ENCODE measurements at regions not wholly inside any gene's neighbourhood (a gene's known extent, or its start where the extent isn't known, plus 50 kb on each side); places are given as distances from the start of the nearest gene placed in this dataset.

DNA sequence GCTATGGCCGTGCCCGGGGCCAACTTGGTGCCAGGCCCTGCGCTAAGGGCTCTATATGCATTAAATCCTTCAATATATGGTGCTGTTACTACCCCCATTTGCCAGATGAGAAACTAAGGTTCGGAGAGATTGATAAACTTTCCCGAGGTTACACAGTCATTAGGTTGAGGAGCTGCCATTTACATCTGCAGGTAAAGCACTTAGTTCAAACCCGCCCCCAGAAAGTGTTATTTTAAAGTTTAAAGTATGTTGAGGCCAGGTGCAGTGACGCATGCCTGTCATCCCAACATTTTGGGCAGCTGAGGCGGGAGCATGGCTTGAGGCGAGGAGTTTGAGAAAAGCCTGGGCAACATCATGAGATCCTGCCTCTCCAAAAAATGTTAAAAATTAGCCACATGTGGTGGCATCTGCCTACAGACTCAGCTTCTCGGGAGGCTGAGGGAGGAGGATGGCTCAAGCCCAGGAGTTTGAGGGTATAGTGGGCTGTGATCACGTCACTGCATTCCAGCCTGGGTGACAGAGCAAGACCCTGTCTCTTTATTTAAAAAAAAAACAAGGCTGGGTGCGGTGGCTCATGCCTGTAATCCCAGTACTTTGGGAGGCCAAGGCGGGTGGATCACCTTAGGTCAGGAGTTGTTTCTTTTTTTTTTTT lies 264.7 kb downstream of the PARN start:
- H3K4me3 ChIP-seq (replicated peaks; ENCODE audit: insufficient read depth, low read length) = no peak overlapping the region
- DNase-seq (ENCODE audit: low read depth in 1 of 2, low spot score in 1 of 2) = no peak
- H3K27me3 ChIP-seq (ENCODE audit: insufficient read depth, poor library complexity, severe bottlenecking) = no peaks in the 10 kb centered on the region
- no peak overlapping the region for H3K27ac ChIP-seq (replicated peaks)
- TF ChIP-seq POLR2AphosphoS5 (IDR thresholded peaks at IDR 0.05; ENCODE audit: low read depth) (no peak), GABPA (IDR thresholded peaks at IDR 0.05; ENCODE audit: low read depth) (no peak), SPI1 (IDR thresholded peaks at IDR 0.05; ENCODE audit: borderline replicate concordance, low read depth) (no peak)
- TF ChIP-seq, protein P1, sequence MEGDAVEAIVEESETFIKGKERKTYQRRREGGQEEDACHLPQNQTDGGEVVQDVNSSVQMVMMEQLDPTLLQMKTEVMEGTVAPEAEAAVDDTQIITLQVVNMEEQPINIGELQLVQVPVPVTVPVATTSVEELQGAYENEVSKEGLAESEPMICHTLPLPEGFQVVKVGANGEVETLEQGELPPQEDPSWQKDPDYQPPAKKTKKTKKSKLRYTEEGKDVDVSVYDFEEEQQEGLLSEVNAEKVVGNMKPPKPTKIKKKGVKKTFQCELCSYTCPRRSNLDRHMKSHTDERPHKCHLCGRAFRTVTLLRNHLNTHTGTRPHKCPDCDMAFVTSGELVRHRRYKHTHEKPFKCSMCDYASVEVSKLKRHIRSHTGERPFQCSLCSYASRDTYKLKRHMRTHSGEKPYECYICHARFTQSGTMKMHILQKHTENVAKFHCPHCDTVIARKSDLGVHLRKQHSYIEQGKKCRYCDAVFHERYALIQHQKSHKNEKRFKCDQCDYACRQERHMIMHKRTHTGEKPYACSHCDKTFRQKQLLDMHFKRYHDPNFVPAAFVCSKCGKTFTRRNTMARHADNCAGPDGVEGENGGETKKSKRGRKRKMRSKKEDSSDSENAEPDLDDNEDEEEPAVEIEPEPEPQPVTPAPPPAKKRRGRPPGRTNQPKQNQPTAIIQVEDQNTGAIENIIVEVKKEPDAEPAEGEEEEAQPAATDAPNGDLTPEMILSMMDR (IDR thresholded peaks at IDR 0.05; ENCODE audit: insufficient read depth, low read length) = no peak
- TF ChIP-seq, protein P2, sequence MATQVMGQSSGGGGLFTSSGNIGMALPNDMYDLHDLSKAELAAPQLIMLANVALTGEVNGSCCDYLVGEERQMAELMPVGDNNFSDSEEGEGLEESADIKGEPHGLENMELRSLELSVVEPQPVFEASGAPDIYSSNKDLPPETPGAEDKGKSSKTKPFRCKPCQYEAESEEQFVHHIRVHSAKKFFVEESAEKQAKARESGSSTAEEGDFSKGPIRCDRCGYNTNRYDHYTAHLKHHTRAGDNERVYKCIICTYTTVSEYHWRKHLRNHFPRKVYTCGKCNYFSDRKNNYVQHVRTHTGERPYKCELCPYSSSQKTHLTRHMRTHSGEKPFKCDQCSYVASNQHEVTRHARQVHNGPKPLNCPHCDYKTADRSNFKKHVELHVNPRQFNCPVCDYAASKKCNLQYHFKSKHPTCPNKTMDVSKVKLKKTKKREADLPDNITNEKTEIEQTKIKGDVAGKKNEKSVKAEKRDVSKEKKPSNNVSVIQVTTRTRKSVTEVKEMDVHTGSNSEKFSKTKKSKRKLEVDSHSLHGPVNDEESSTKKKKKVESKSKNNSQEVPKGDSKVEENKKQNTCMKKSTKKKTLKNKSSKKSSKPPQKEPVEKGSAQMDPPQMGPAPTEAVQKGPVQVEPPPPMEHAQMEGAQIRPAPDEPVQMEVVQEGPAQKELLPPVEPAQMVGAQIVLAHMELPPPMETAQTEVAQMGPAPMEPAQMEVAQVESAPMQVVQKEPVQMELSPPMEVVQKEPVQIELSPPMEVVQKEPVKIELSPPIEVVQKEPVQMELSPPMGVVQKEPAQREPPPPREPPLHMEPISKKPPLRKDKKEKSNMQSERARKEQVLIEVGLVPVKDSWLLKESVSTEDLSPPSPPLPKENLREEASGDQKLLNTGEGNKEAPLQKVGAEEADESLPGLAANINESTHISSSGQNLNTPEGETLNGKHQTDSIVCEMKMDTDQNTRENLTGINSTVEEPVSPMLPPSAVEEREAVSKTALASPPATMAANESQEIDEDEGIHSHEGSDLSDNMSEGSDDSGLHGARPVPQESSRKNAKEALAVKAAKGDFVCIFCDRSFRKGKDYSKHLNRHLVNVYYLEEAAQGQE (IDR thresholded peaks at IDR 0.05; ENCODE audit: insufficient replicate concordance, low read depth) = no peak

DNA sequence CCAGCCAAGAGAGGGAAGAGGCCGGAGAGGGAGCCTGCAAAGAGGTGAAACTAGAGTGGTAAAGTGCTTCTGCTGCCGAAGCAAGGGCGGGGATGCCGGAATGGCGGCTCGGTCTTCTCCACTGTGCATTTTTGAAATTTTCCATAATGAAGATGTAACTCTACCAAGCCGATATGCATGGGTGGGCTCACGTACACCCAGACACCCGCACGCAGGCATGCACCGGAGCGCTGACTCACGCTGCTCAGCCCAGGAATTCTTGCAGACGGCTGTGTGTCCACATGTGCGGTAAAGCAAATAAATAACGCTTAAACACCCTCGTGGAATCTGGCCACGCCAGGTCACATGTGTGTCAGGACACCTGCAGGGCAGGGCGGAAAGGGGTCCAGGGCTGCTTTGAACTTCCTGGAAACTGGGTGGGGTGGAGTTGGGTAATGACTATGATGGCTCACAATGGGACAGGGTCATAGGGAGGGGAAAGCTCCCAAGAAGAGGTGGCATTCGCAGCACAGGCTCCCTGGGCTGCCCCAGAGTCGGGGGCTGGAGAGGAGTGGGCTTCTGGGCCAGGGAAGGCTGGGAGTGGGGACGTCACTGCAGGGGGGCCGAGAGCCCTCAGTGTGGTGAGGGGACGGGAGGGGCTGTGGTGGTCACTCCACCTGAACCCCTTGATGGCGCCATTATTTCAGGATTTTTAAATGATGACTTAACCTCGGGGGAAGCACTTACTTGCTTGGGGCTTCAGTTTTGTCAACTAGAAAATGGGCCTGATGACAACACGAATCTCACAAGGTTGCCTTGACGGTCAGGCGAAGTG lies 265.5 kb downstream of the PARN start:
- TF ChIP-seq SPI1 (IDR thresholded peaks at IDR 0.05; ENCODE audit: borderline replicate concordance, low read depth) (no peak), POLR2AphosphoS5 (IDR thresholded peaks at IDR 0.05; ENCODE audit: low read depth) (no peak), GABPA (IDR thresholded peaks at IDR 0.05; ENCODE audit: low read depth) (no peak)
- TF ChIP-seq, protein P2 (IDR thresholded peaks at IDR 0.05; ENCODE audit: insufficient replicate concordance, low read depth) = no peak
- TF ChIP-seq, protein P1 (IDR thresholded peaks at IDR 0.05; ENCODE audit: insufficient read depth, low read length) = no peak
- Histone ChIP-seq H3K27ac (replicated peaks) (no peak overlapping the region), H3K4me3 (replicated peaks; ENCODE audit: insufficient read depth, low read length) (no peak overlapping the region), H3K27me3 (ENCODE audit: insufficient read depth, poor library complexity, severe bottlenecking) (no peaks in the 10 kb centered on the region)
- DNase-seq (ENCODE audit: low read depth in 1 of 2, low spot score in 1 of 2) = no peak

DNA sequence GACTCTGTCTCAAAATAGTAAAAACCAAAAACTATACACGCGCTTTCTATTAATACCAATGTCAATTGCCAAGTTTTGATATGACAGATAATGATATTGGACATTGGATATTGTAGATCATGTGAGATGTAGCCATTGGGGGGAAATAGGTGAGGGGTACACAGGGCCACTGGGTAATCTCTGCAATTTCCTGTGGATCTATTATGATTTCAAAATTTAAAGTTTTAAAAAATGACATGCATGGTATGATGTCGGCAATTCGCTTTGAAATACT lies 266.0 kb downstream of the PARN start:
- Histone ChIP-seq H3K4me3 (replicated peaks; ENCODE audit: insufficient read depth, low read length) (no peak overlapping the region), H3K27ac (replicated peaks) (no peak overlapping the region), H3K27me3 (ENCODE audit: insufficient read depth, poor library complexity, severe bottlenecking) (no peaks in the 10 kb centered on the region)
- TF ChIP-seq GABPA (IDR thresholded peaks at IDR 0.05; ENCODE audit: low read depth) (no peak), SPI1 (IDR thresholded peaks at IDR 0.05; ENCODE audit: borderline replicate concordance, low read depth) (no peak), POLR2AphosphoS5 (IDR thresholded peaks at IDR 0.05; ENCODE audit: low read depth) (no peak)
- TF ChIP-seq, protein P1 (IDR thresholded peaks at IDR 0.05; ENCODE audit: insufficient read depth, low read length) = no peak
- TF ChIP-seq, protein P2 (IDR thresholded peaks at IDR 0.05; ENCODE audit: insufficient replicate concordance, low read depth) = no peak
- no peak for DNase-seq (ENCODE audit: low read depth in 1 of 2, low spot score in 1 of 2)
